ENCODE measurements at regions not wholly inside any gene's neighbourhood (a gene's known extent, or its start where the extent isn't known, plus 50 kb on each side); places are given as distances from the start of the nearest gene placed in this dataset.

DNA sequence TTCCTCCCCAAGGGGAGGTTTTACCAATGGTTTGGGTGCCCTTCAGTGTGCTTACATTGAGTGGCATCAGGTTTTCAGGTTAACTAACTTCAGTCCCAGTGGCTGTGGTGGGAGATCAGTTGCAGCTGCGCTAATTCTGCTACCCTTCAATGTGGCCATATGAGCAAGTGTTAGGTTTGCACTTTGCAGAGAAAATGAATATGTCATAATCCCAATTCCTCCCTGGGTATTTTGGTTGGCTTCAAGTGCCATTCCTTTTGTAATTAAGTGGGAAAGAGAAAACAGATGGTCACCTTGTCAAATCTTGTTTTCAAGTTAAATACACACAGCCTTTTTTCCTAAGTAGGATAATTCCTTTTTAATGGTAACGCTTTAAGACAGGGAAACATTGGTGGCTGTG is 236.2 kb downstream of the TLE4 start:
- ChIA-PET CTCF (no interaction called here), POLR2A (no interaction called here)
- no TSS peak for BruUV-seq (replicated peaks)
- no peaks in the 10 kb centered on the region for H3K36me3 ChIP-seq (ENCODE audit: control insufficient read depth, insufficient read depth, low read length)
- no peak for ATAC-seq
- no peak overlapping the region for H3K27ac ChIP-seq (ENCODE audit: low read length)
- DNase-seq (ENCODE audit: low read depth, low spot score) = no peak
- no peaks in the 10 kb centered on the region for H3K4me1 ChIP-seq (ENCODE audit: control insufficient read depth, insufficient read depth, low read length)
- H3K9me3 ChIP-seq (ENCODE audit: control insufficient read depth, insufficient read depth, low read depth, low read length) = no peaks in the 10 kb centered on the region
- no peaks in the 10 kb centered on the region for H3K27me3 ChIP-seq (ENCODE audit: control insufficient read depth, insufficient read depth, low read length)
- TF ChIP-seq POLR2AphosphoS5 (IDR thresholded peaks at IDR 0.05; ENCODE audit: low read depth, low read length) (no peak), SIN3A (IDR thresholded peaks at IDR 0.05; ENCODE audit: borderline replicate concordance, insufficient read depth, low read depth, low read length) (no peak), TCF7L2 (IDR thresholded peaks at IDR 0.05; ENCODE audit: low read depth, low read length) (no peak)
- TF ChIP-seq, protein P1, sequence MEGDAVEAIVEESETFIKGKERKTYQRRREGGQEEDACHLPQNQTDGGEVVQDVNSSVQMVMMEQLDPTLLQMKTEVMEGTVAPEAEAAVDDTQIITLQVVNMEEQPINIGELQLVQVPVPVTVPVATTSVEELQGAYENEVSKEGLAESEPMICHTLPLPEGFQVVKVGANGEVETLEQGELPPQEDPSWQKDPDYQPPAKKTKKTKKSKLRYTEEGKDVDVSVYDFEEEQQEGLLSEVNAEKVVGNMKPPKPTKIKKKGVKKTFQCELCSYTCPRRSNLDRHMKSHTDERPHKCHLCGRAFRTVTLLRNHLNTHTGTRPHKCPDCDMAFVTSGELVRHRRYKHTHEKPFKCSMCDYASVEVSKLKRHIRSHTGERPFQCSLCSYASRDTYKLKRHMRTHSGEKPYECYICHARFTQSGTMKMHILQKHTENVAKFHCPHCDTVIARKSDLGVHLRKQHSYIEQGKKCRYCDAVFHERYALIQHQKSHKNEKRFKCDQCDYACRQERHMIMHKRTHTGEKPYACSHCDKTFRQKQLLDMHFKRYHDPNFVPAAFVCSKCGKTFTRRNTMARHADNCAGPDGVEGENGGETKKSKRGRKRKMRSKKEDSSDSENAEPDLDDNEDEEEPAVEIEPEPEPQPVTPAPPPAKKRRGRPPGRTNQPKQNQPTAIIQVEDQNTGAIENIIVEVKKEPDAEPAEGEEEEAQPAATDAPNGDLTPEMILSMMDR (IDR thresholded peaks at IDR 0.05) = no peak
- intact Hi-C loops (cut with micrococcal nuclease; ENCODE audit: unreplicated experiment) = no loop called here
- in situ Hi-C loops (cut with HindIII; ENCODE audit: low pct_unique_long_range_greater_than_20kb, low sequenced_read_pairs) = no loop called here
- no peak overlapping the region for H3K4me3 ChIP-seq (ENCODE audit: low read depth in 2 of 2, low read length in 2 of 2)

DNA sequence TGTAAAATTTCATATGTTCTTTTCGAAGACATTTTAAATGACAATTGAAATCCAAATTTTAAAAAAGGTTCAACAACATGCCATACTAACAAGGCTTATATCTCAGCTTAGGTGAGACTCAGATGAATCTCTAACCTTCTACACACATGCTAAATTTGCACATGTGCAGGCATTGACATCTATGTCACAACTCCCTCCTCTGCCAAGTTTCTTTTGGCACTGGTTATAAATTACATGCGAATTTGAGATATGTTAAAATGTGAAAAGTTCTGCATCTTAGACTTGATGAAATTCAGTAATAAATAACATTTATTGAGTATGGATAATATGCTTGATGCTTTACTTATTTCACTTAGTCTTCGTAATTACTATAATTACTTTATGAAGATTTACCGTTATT is 234.3 kb downstream of the TLE4 start:
- ChIA-PET CTCF (no interaction called here), POLR2A (no interaction called here)
- Histone ChIP-seq H3K4me3 (ENCODE audit: low read depth in 2 of 2, low read length in 2 of 2) (no peak overlapping the region), H3K27me3 (ENCODE audit: control insufficient read depth, insufficient read depth, low read length) (no peaks in the 10 kb centered on the region), H3K4me1 (ENCODE audit: control insufficient read depth, insufficient read depth, low read length) (no peaks in the 10 kb centered on the region), H3K9me3 (ENCODE audit: control insufficient read depth, insufficient read depth, low read depth, low read length) (no peaks in the 10 kb centered on the region), H3K27ac (ENCODE audit: low read length) (no peak overlapping the region), H3K36me3 (ENCODE audit: control insufficient read depth, insufficient read depth, low read length) (no peaks in the 10 kb centered on the region)
- in situ Hi-C loops (cut with HindIII; ENCODE audit: low pct_unique_long_range_greater_than_20kb, low sequenced_read_pairs) (no loop called here), intact Hi-C loops (cut with micrococcal nuclease; ENCODE audit: unreplicated experiment) (no loop called here)
- no TSS peak for BruUV-seq (replicated peaks)
- no peak for ATAC-seq
- no peak for TF ChIP-seq POLR2AphosphoS5 (IDR thresholded peaks at IDR 0.05; ENCODE audit: low read depth, low read length)
- no peak for TF ChIP-seq TCF7L2 (IDR thresholded peaks at IDR 0.05; ENCODE audit: low read depth, low read length)
- TF ChIP-seq, protein P2, sequence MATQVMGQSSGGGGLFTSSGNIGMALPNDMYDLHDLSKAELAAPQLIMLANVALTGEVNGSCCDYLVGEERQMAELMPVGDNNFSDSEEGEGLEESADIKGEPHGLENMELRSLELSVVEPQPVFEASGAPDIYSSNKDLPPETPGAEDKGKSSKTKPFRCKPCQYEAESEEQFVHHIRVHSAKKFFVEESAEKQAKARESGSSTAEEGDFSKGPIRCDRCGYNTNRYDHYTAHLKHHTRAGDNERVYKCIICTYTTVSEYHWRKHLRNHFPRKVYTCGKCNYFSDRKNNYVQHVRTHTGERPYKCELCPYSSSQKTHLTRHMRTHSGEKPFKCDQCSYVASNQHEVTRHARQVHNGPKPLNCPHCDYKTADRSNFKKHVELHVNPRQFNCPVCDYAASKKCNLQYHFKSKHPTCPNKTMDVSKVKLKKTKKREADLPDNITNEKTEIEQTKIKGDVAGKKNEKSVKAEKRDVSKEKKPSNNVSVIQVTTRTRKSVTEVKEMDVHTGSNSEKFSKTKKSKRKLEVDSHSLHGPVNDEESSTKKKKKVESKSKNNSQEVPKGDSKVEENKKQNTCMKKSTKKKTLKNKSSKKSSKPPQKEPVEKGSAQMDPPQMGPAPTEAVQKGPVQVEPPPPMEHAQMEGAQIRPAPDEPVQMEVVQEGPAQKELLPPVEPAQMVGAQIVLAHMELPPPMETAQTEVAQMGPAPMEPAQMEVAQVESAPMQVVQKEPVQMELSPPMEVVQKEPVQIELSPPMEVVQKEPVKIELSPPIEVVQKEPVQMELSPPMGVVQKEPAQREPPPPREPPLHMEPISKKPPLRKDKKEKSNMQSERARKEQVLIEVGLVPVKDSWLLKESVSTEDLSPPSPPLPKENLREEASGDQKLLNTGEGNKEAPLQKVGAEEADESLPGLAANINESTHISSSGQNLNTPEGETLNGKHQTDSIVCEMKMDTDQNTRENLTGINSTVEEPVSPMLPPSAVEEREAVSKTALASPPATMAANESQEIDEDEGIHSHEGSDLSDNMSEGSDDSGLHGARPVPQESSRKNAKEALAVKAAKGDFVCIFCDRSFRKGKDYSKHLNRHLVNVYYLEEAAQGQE (IDR thresholded peaks at IDR 0.05; ENCODE audit: insufficient read depth in 1 of 2, low read depth in 2 of 2, low read length in 1 of 2) = no peak
- TF ChIP-seq, protein P1 (IDR thresholded peaks at IDR 0.05) = no peak
- no peak for TF ChIP-seq SIN3A (IDR thresholded peaks at IDR 0.05; ENCODE audit: borderline replicate concordance, insufficient read depth, low read depth, low read length)
- DNase-seq (ENCODE audit: low read depth, low spot score) = no peak

Measured in Panc1 (cell line).